Glutamatergic neuron (in vitro differentiated cells): ENCODE measurements at regions not wholly inside any gene's neighbourhood (a gene's known extent, or its start where the extent isn't known, plus 50 kb on each side); places are given as distances from the start of the nearest gene placed in this dataset.

Experiments used
- DNase-seq: peaks from one replicate; pipeline ENCODE4 v3.0.0; 2022
- H3K27ac Mint-ChIP-seq: one replicate; pipeline ENCODE4 v1.8.0; 2020; ENCODE audit warnings: mild to moderate bottlenecking, mixed read lengths, inconsistent platforms; ENCODE audit not compliant: unreplicated experiment
- H3K27me3 Mint-ChIP-seq: one replicate; pipeline ENCODE4 v1.8.0; 2020; ENCODE audit warnings: mild to moderate bottlenecking, moderate library complexity, mixed read lengths, inconsistent platforms; ENCODE audit not compliant: unreplicated experiment
- H3K36me3 Mint-ChIP-seq: one replicate; pipeline ENCODE4 v1.8.0; 2020; ENCODE audit warnings: mild to moderate bottlenecking, mixed read lengths, inconsistent platforms; ENCODE audit not compliant: unreplicated experiment
- H3K4me1 Mint-ChIP-seq: one replicate; pipeline ENCODE4 v1.8.0; 2020; ENCODE audit warnings: mild to moderate bottlenecking, low read depth, mixed read lengths, inconsistent platforms; ENCODE audit not compliant: unreplicated experiment
- H3K4me3 Mint-ChIP-seq: one replicate; pipeline ENCODE4 v1.8.0; 2020; ENCODE audit warnings: mild to moderate bottlenecking, mixed read lengths, inconsistent platforms; ENCODE audit not compliant: unreplicated experiment
- H3K9me3 Mint-ChIP-seq: one replicate; pipeline ENCODE4 v1.8.0; 2020; ENCODE audit warnings: mild to moderate bottlenecking, moderate library complexity, mixed read lengths, inconsistent platforms; ENCODE audit not compliant: unreplicated experiment
- TF ChIP-seq, protein P1 (sequence below): fragments of 200-600 bp; sonication (generic); IDR thresholded peaks from one replicate; pipeline ENCODE4 v1.5.0; 2021; ENCODE audit not compliant: partially characterized antibody, unreplicated experiment

DNA sequence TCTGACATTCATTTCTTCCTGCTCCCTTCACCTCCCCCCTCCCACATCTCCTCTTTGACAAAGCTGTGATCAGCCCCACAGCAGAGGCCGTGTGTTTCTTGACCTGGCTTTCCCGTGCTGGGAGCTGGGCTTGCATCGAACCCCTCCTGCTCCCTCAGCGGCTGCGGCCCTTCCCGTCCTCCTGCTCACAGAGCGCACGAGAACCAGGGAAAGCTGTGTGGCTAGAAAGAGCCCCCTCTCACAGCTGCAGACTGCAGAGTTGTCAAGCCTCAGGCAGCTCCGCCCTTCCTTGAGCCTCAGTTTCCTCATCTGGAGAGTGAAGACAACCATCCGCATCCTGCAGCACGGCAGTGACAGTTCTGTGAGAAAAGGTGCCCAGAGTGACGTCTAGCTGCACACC is 65.7 kb upstream of the GLI2 start:
- Mint-ChIP-seq H3K27me3 (peaks cover 14% of the 10 kb centered on the region), H3K4me1 (peaks cover 4% of the 10 kb centered on the region), H3K36me3 (peaks cover 29% of the 10 kb centered on the region), H3K27ac (peak overlapping the region; percentile 84), H3K4me3 (no peak overlapping the region), H3K9me3 (peaks cover 17% of the 10 kb centered on the region)
- DNase-seq = no peak
- TF ChIP-seq, protein P1, sequence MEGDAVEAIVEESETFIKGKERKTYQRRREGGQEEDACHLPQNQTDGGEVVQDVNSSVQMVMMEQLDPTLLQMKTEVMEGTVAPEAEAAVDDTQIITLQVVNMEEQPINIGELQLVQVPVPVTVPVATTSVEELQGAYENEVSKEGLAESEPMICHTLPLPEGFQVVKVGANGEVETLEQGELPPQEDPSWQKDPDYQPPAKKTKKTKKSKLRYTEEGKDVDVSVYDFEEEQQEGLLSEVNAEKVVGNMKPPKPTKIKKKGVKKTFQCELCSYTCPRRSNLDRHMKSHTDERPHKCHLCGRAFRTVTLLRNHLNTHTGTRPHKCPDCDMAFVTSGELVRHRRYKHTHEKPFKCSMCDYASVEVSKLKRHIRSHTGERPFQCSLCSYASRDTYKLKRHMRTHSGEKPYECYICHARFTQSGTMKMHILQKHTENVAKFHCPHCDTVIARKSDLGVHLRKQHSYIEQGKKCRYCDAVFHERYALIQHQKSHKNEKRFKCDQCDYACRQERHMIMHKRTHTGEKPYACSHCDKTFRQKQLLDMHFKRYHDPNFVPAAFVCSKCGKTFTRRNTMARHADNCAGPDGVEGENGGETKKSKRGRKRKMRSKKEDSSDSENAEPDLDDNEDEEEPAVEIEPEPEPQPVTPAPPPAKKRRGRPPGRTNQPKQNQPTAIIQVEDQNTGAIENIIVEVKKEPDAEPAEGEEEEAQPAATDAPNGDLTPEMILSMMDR = no peak

DNA sequence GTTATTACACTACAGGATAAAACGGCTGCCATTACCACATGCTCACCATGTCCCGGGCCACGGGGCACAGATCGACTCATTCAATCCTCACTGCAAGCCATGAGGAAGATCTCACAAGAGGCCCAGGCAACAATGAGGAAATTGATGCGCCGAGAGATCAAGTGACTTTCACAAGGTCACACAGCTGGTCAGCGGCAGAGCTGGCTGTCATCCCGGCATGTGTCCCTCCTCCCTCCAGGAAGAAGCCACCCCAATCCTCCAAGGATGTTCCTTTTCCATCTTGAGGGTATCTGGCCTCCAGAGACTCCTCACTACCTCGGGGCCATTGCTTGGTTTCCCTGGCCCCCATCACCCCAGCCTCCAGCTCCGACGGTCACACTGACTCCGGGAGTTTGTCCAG is 65.3 kb upstream of the GLI2 start:
- no peak for DNase-seq
- Mint-ChIP-seq H3K27me3 (peaks cover 14% of the 10 kb centered on the region), H3K27ac (peak overlapping the region; percentile 84), H3K36me3 (peaks cover 25% of the 10 kb centered on the region), H3K4me1 (peaks cover 4% of the 10 kb centered on the region), H3K4me3 (no peak overlapping the region), H3K9me3 (peaks cover 17% of the 10 kb centered on the region)
- TF ChIP-seq, protein P1 = no peak

DNA sequence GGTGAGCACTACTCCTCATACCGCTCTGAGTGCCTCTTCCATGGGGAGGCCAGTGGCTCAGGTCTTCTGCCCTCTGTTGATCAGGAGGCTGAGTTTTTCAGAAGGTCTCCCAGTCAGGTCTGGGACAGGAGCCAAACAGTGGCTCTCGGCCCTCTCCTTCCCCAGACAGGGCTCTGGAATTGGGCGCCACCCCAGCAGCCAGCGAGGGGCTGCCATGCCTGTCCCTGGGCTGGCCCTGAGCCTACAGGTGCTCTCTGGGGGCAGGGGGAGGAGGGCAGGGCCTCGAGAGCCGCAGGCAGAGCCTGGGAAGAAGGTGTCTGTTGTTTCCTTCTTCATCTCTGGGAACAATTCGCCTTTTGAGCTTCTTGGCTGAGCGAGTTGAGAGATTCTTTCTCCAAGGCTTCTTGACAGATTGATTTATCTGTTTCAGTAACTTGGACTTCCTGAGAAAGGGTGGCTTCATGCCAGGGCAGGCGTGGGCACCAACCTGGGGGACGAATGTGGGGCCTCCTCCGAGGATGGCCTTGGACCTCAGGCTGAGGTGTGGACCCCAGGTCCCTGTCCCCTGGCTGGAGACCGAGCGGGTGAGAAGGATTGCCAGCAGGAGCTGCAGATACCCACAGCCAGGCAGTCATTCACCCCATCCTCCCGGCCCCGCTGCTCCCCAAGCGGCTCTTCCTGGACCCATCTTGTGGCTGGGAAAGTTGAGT is 64.7 kb upstream of the GLI2 start:
- Mint-ChIP-seq H3K4me1 (peaks cover 4% of the 10 kb centered on the region), H3K27ac (no peak overlapping the region), H3K4me3 (no peak overlapping the region), H3K36me3 (peaks cover 20% of the 10 kb centered on the region), H3K27me3 (peaks cover 14% of the 10 kb centered on the region), H3K9me3 (peaks cover 15% of the 10 kb centered on the region)
- TF ChIP-seq, protein P1 = no peak
- DNase-seq = no peak

DNA sequence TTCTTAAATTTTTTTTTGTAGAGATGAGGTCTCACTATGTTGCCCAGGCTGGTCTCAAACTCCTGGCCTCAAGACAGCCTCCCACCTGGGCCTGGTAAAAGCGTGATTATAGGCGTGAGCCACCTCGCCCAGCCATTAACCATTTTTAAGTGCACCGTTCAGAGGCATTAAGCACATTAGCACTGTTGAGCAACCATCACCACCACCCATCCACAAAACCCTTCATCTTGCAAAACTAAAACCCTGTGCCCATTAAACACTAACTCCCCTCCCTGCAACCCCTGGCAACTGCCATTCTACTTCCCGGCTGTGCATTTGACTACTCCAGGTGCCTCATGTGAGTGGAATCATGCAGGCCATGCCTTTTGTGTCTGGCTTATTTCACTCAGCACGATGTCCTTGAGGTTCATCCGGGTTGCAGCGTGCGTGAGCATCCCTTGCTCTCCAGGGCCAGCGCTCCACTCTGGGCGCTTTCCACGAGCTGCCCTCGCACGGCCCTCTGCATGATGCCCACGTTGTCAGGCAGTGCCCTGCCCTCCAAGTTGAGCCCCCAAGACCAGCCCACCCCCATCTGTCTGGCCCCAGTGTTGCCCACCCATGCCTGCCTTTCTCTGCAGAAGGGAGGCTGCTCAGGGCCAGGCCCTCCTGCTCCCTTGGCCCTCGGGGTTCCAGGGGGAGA is 63.0 kb upstream of the GLI2 start:
- Mint-ChIP-seq H3K9me3 (peaks cover 10% of the 10 kb centered on the region), H3K36me3 (peaks cover 7% of the 10 kb centered on the region), H3K27ac (no peak overlapping the region), H3K4me1 (peaks cover 4% of the 10 kb centered on the region), H3K27me3 (peaks cover 12% of the 10 kb centered on the region), H3K4me3 (peak overlapping the region; percentile 20)
- TF ChIP-seq, protein P1 = no peak
- DNase-seq = no peak

DNA sequence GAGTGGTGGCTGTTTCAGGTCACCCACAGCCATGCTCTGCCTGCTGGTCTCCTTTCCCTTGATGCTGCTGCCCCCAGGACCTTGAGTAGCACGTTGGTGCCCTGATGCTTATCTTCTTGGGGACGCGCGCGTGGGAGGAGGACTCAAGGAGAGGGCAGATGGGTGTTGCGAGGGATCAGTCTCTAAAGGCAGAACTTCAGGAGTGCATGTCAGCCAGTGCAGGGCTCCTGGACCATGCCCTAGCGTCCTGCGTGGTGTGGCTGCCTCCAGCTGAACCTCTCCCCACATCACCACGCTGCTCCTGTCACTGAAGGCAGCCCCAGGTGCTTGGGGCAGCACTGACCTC is 62.5 kb upstream of the GLI2 start:
- DNase-seq = no peak
- TF ChIP-seq, protein P1 = no peak
- peaks cover 4% of the 10 kb centered on the region for H3K4me1 Mint-ChIP-seq
- H3K27ac Mint-ChIP-seq = no peak overlapping the region
- peaks cover 10% of the 10 kb centered on the region for H3K27me3 Mint-ChIP-seq
- H3K9me3 Mint-ChIP-seq = peaks cover 12% of the 10 kb centered on the region
- no peak overlapping the region for H3K4me3 Mint-ChIP-seq
- H3K36me3 Mint-ChIP-seq = peaks cover 7% of the 10 kb centered on the region
